Liver (tissue), 8 donors: ENCODE measurements at regions not wholly inside any gene's neighbourhood (a gene's known extent, or its start where the extent isn't known, plus 50 kb on each side); places are given as distances from the start of the nearest gene placed in this dataset.

Experiments used
- DNase-seq: peaks from one replicate; pipeline ENCODE4 v3.0.0-alpha.2; 2017; ENCODE audit warnings: low spot score
- H3K27ac ChIP-seq, 2 donors: one replicate each; pipeline ENCODE4 v1.7.0; 2013; ENCODE audit warnings: inconsistent platforms in 2 of 2, low read length in 2 of 2, control low read depth in 1 of 2, low read depth in 1 of 2, mild to moderate bottlenecking in 1 of 2
- H3K27me3 ChIP-seq, 4 donors: one replicate each; pipeline versions ENCODE4 v1.6.1 to v1.7.0; 2013; ENCODE audit warnings: low read length in 3 of 4, inconsistent platforms in 1 of 4, mild to moderate bottlenecking in 1 of 4, moderate library complexity in 1 of 4; ENCODE audit not compliant: control insufficient read depth in 4 of 4, insufficient read depth in 4 of 4
- H3K36me3 ChIP-seq, 4 donors: one replicate each; pipeline versions ENCODE4 v1.6.1 to v1.7.0; 2013; ENCODE audit warnings: low read length in 3 of 4, mild to moderate bottlenecking in 3 of 4, low read depth in 1 of 4, moderate library complexity in 1 of 4; ENCODE audit not compliant: control insufficient read depth in 4 of 4, insufficient read depth in 3 of 4
- H3K4me1 ChIP-seq, 4 donors: one replicate each; pipeline versions ENCODE4 v1.6.1 to v1.7.0; 2013; ENCODE audit warnings: low read length in 3 of 4, mild to moderate bottlenecking in 3 of 4, moderate library complexity in 1 of 4; ENCODE audit not compliant: control insufficient read depth in 4 of 4, insufficient read depth in 4 of 4
- H3K4me3 ChIP-seq, 3 donors: one replicate each; pipeline versions ENCODE4 v1.6.1 to v1.7.0; 2013; ENCODE audit warnings: low read length in 3 of 3, control low read depth in 1 of 3, low read depth in 1 of 3, mild to moderate bottlenecking in 1 of 3
- H3K9ac ChIP-seq, 2 donors: one replicate each; pipeline ENCODE4 v1.7.0; 2013; ENCODE audit warnings: low read length in 2 of 2, mild to moderate bottlenecking in 2 of 2, moderate library complexity in 2 of 2, control low read depth in 1 of 2, low read depth in 1 of 2
- H3K9me3 ChIP-seq, 4 donors: one replicate each; pipeline versions ENCODE4 v1.6.1 to v1.7.0; 2013; ENCODE audit warnings: low read length in 3 of 4; ENCODE audit not compliant: control insufficient read depth in 4 of 4
- EGR1 ChIP-seq, 2 donors: IDR thresholded peaks; 2 replicates each; pipeline ENCODE4 v1.6.1; 2016 to 2018; ENCODE audit warnings: antibody characterized with exemption in 2 of 2, low read depth in 2 of 2
- FOXA1 ChIP-seq: IDR thresholded peaks from 2 replicates; pipeline ENCODE4 v1.6.1; 2016; ENCODE audit warnings: antibody characterized with exemption
- FOXA2 ChIP-seq: IDR thresholded peaks from 2 replicates; pipeline ENCODE4 v1.6.1; 2016; ENCODE audit warnings: antibody characterized with exemption
- HNF4A ChIP-seq, 2 donors: conservative IDR thresholded peaks; 2 replicates each; pipeline ENCODE4 v1.6.1; 2016; ENCODE audit warnings: antibody characterized with exemption in 2 of 2, mild to moderate bottlenecking in 2 of 2
- HNF4G ChIP-seq: IDR thresholded peaks from 2 replicates; pipeline ENCODE4 v1.6.1; 2016; ENCODE audit warnings: antibody characterized with exemption
- MAX ChIP-seq: IDR thresholded peaks from 2 replicates; pipeline ENCODE4 v1.6.1; 2016; ENCODE audit warnings: antibody characterized with exemption
- NR2F2 ChIP-seq: IDR thresholded peaks from 2 replicates; pipeline ENCODE4 v1.6.1; 2016; ENCODE audit warnings: antibody characterized with exemption
- RAD21 ChIP-seq, 2 donors: IDR thresholded peaks; 2 replicates each; pipeline ENCODE4 v1.6.1; 2016; ENCODE audit warnings: antibody characterized with exemption in 2 of 2, mild to moderate bottlenecking in 2 of 2
- SP1 ChIP-seq: IDR thresholded peaks from 2 replicates; pipeline ENCODE4 v1.6.1; 2018; ENCODE audit warnings: antibody characterized with exemption, mild to moderate bottlenecking
- TAF1 ChIP-seq: conservative IDR thresholded peaks from 2 replicates; pipeline ENCODE4 v1.6.1; 2016; ENCODE audit warnings: antibody characterized with exemption, mild to moderate bottlenecking
- YY1 ChIP-seq: IDR thresholded peaks from 2 replicates; pipeline ENCODE4 v1.6.1; 2016; ENCODE audit warnings: antibody characterized with exemption, mild to moderate bottlenecking
- ZBTB33 ChIP-seq: IDR thresholded peaks from 2 replicates; pipeline ENCODE4 v1.6.1; 2016; ENCODE audit warnings: antibody characterized with exemption
- WGBS: extraction: QIAGEN DNeasy Blood & Tissue Kit; methylation state at CpG from one replicate; pipeline ENCODE4 v1.1.7; 2013; 5-methylcytosine and 5-hydroxymethylcytosine counted together
- TF ChIP-seq, protein P1 (sequence below): IDR thresholded peaks from 2 replicates; pipeline ENCODE4 v1.6.1; 2016; ENCODE audit warnings: antibody characterized with exemption
- TF ChIP-seq, protein P2 (sequence below): fragments of 150-350 bp; IDR thresholded peaks from 2 replicates; pipeline ENCODE4 v1.5.1; 2017; ENCODE audit warnings: improper control_type of control experiment, low read depth, low read length; ENCODE audit not compliant: missing input control
- donor health status: healthy.
- donor health status: healthy.
- donor health status: healthy.
- donor health status: healthy.
- donor health status: healthy.

- no peak overlapping the region for H3K27ac ChIP-seq
- H3K4me3 ChIP-seq: no peak overlapping the region
- 81% methylated on average over 4 of the region's 4 CpGs for WGBS
- no peaks in the 10 kb centered on the region for H3K36me3 ChIP-seq
- peaks cover 0 to 2% (median 0%) of the 10 kb centered on the region in 4 donors for H3K9me3 ChIP-seq
- DNase-seq: no peak
- H3K27me3 ChIP-seq: peaks cover 0 to under 1% (median 0%) of the 10 kb centered on the region in 4 donors
- no peak overlapping the region for H3K9ac ChIP-seq
- H3K4me1 ChIP-seq: no peaks in the 10 kb centered on the region
- TF ChIP-seq HNF4A (conservative IDR thresholded peaks at IDR 0.05) (no peak), TAF1 (no peak), NR2F2 (no peak), HNF4G (no peak), FOXA1 (no peak), RAD21 (IDR thresholded peaks at IDR 0.05) (no peak), SP1 (no peak), YY1 (no peak), MAX (no peak), FOXA2 (no peak), EGR1 (IDR thresholded peaks at IDR 0.05; ENCODE audit: low read depth in 2 of 2) (no peak)
- TF ChIP-seq, protein P1, sequence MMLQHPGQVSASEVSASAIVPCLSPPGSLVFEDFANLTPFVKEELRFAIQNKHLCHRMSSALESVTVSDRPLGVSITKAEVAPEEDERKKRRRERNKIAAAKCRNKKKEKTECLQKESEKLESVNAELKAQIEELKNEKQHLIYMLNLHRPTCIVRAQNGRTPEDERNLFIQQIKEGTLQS: no peak
- TF ChIP-seq, protein P2, sequence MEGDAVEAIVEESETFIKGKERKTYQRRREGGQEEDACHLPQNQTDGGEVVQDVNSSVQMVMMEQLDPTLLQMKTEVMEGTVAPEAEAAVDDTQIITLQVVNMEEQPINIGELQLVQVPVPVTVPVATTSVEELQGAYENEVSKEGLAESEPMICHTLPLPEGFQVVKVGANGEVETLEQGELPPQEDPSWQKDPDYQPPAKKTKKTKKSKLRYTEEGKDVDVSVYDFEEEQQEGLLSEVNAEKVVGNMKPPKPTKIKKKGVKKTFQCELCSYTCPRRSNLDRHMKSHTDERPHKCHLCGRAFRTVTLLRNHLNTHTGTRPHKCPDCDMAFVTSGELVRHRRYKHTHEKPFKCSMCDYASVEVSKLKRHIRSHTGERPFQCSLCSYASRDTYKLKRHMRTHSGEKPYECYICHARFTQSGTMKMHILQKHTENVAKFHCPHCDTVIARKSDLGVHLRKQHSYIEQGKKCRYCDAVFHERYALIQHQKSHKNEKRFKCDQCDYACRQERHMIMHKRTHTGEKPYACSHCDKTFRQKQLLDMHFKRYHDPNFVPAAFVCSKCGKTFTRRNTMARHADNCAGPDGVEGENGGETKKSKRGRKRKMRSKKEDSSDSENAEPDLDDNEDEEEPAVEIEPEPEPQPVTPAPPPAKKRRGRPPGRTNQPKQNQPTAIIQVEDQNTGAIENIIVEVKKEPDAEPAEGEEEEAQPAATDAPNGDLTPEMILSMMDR: no peak
These were observed 90.7 kb upstream of the TMEM18 start for GRCh38 chr2:767944-768343.

DNA sequence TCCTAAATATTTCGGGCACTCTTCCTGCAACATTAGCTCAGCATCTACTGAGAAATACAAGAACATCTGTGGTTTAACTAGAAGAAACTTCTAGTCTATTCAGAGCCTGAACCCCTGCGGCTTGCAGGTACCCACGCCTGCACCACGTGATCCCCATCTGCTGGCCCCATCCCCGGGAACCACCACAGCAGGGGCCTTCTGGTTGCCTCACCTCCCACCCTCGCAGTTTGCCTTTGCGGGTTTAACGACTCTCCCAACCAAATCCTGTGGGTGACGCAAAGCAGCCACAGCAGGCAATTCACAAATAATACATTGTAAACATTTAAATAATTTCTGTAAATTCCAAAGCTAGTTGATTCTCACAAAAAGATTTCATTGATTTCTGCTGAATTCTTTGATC lies 90.2 kb upstream of the TMEM18 start:
- H3K4me3 ChIP-seq: no peak overlapping the region
- peaks cover 0 to 2% (median 0%) of the 10 kb centered on the region in 4 donors for H3K9me3 ChIP-seq
- no peak for DNase-seq
- no peak overlapping the region for H3K9ac ChIP-seq
- H3K4me1 ChIP-seq: no peaks in the 10 kb centered on the region
- H3K36me3 ChIP-seq: no peaks in the 10 kb centered on the region
- 63% methylated on average over 9 of the region's 9 CpGs for WGBS
- no peak for TF ChIP-seq EGR1 (IDR thresholded peaks at IDR 0.05; ENCODE audit: low read depth in 2 of 2)
- H3K27me3 ChIP-seq: no peaks in the 10 kb centered on the region
- no peak overlapping the region for H3K27ac ChIP-seq

GRCh38 chr2:766255-766654 lies 89.0 kb upstream of the TMEM18 start:
- DNase-seq: no peak
- Histone ChIP-seq H3K27me3 (no peaks in the 10 kb centered on the region), H3K36me3 (no peaks in the 10 kb centered on the region), H3K9ac (no peak overlapping the region), H3K4me3 (no peak overlapping the region), H3K9me3 (peaks cover 0 to 2% (median 0%) of the 10 kb centered on the region in 4 donors), H3K4me1 (no peaks in the 10 kb centered on the region), H3K27ac (no peak overlapping the region)
- 85% methylated on average over 13 of the region's 13 CpGs for WGBS
- no peak for TF ChIP-seq ZBTB33
